ENCODE measurements at regions not wholly inside any gene's neighbourhood (a gene's known extent, or its start where the extent isn't known, plus 50 kb on each side); places are given as distances from the start of the nearest gene placed in this dataset.

- H3K27me3 ChIP-seq (ENCODE audit: control insufficient read depth in 1 of 2, insufficient read depth in 2 of 2, low read length in 2 of 2), result peaks cover 0 to 1% of the 10 kb centered on the region in 2 experiments; a peak in 1 of 5 replicates
- no peaks in the 10 kb centered on the region for H3K36me3 ChIP-seq (replicated peaks in 1 of 2; ENCODE audit: control insufficient read depth in 1 of 2, insufficient read depth in 2 of 2, low read length in 2 of 2)
- H3K9me3 ChIP-seq (ENCODE audit: low read length), result peaks cover 26% of the 10 kb centered on the region
- no peak overlapping the region for H3K9ac ChIP-seq (ENCODE audit: insufficient read depth, low read depth, low read length)
- H4K20me1 ChIP-seq (ENCODE audit: insufficient read depth, low read length), result no peaks in the 10 kb centered on the region
- CTCF ChIA-PET (ENCODE audit: low intra/inter-chr PET ratio, low total read pairs), result no interaction called here
- BruUV-seq (replicated peaks), result no TSS peak
- H3K4me1 ChIP-seq (ENCODE audit: insufficient read depth, low read length), result no peaks in the 10 kb centered on the region
- no peak overlapping the region for H3K4me3 ChIP-seq (replicated peaks in 1 of 3; ENCODE audit: insufficient read depth in 1 of 3, low read depth in 2 of 3, low read length in 3 of 3)
- ATAC-seq (no peak), DNase-seq (ENCODE audit: low spot score) (no peak), FAIRE-seq (no peak)
- POLR2A ChIA-PET, result no interaction called here
- H2AFZ ChIP-seq (ENCODE audit: low read length), result no peak overlapping the region
- in situ Hi-C loops (cut with HindIII; ENCODE audit: extremely low pct_ligation_motif_present, low pct_unique_long_range_greater_than_20kb) (no loop called here), intact Hi-C loops (cut with micrococcal nuclease; ENCODE audit: unreplicated experiment) (no loop called here)
- no peaks in the 10 kb centered on the region for H3K79me2 ChIP-seq (ENCODE audit: insufficient read depth, low read length)
- no peak overlapping the region for H3K4me2 ChIP-seq (ENCODE audit: low read depth, low read length)
- WGBS (ENCODE audit: low lambda C conversion rate), result 0% methylated on average over 2 of the region's 2 CpGs
- TF ChIP-seq ZNF549 (CRISPR knock-in tag; IDR thresholded peaks at IDR 0.05) (no peak), JUNB (CRISPR knock-in tag; IDR thresholded peaks at IDR 0.05; ENCODE audit: borderline replicate concordance) (no peak), ZNF766 (CRISPR knock-in tag; IDR thresholded peaks at IDR 0.05; ENCODE audit: borderline replicate concordance) (no peak), ZMAT5 (CRISPR knock-in tag; IDR thresholded peaks at IDR 0.05; ENCODE audit: borderline replicate concordance, low read depth) (no peak), ZNF704 (CRISPR knock-in tag; IDR thresholded peaks at IDR 0.05; ENCODE audit: borderline replicate concordance) (no peak), CC2D1A (CRISPR knock-in tag; IDR thresholded peaks at IDR 0.05) (no peak), TBP (CRISPR knock-in tag; IDR thresholded peaks at IDR 0.05) (no peak), JUN (CRISPR knock-in tag; IDR thresholded peaks at IDR 0.05) (no peak), HMG20A (CRISPR knock-in tag; IDR thresholded peaks at IDR 0.05; ENCODE audit: borderline replicate concordance) (no peak)
- no peak overlapping the region for H3K27ac ChIP-seq (ENCODE audit: extremely low read length, insufficient read depth, low read length)
These were observed 50.3 kb upstream of the CRHR1 start for GRCh38 chr17:45733781-45734180.
